ENCODE measurements at regions not wholly inside any gene's neighbourhood (a gene's known extent, or its start where the extent isn't known, plus 50 kb on each side); places are given as distances from the start of the nearest gene placed in this dataset.

- no peak overlapping the region for H3K27ac Mint-ChIP-seq (ENCODE audit: unreplicated experiment)
- H3K27me3 Mint-ChIP-seq (ENCODE audit: insufficient read depth, unreplicated experiment), result no peaks in the 10 kb centered on the region
- no peak overlapping the region for H3K4me3 ChIP-seq (ENCODE audit: low read depth, low read length)
- H3K4me1 Mint-ChIP-seq (ENCODE audit: low read depth, unreplicated experiment), result no peaks in the 10 kb centered on the region
- intact Hi-C loops (cut with micrococcal nuclease; ENCODE audit: unreplicated experiment), result no loop called here
- H3K27me3 ChIP-seq (replicated peaks; ENCODE audit: control insufficient read depth, insufficient read depth, low read length), result no peaks in the 10 kb centered on the region
- H3K36me3 Mint-ChIP-seq (ENCODE audit: insufficient read depth, unreplicated experiment), result no peaks in the 10 kb centered on the region
- no TSS peak for BruUV-seq (replicated peaks)
- H3K36me3 ChIP-seq (ENCODE audit: control insufficient read depth, insufficient read depth, low read length), result no peaks in the 10 kb centered on the region
- no peak for TF ChIP-seq CTCF (IDR thresholded peaks at IDR 0.05; ENCODE audit: insufficient read depth in 1 of 2, low read depth in 1 of 2, low read length in 1 of 2, severe bottlenecking in 1 of 2, unreplicated experiment in 1 of 2)
- no peak for DNase-seq
- POLR2A ChIA-PET, result no interaction called here
- H3K4me3 Mint-ChIP-seq (ENCODE audit: unreplicated experiment), result no peak overlapping the region
- peaks cover 17% of the 10 kb centered on the region for H3K9me3 Mint-ChIP-seq (ENCODE audit: unreplicated experiment)
- CTCF ChIA-PET, result no interaction called here
- H3K9me3 ChIP-seq, result peaks cover 4% of the 10 kb centered on the region; the same call in 1 of the 2 replicates
- H3K4me1 ChIP-seq, result no peaks in the 10 kb centered on the region
These were observed 456.4 kb upstream of the KLF4 start for GRCh38 chr9:107945961-107946360.

GRCh38 chr9:107945493-107945892 lies 455.9 kb upstream of the KLF4 start:
- no peak overlapping the region for H3K4me3 Mint-ChIP-seq (ENCODE audit: unreplicated experiment)
- no peak overlapping the region for H3K27ac Mint-ChIP-seq (ENCODE audit: unreplicated experiment)
- peaks cover 13% of the 10 kb centered on the region for H3K9me3 Mint-ChIP-seq (ENCODE audit: unreplicated experiment)
- ChIA-PET POLR2A (no interaction called here), CTCF (no interaction called here)
- DNase-seq, result no peak
- intact Hi-C loops (cut with micrococcal nuclease; ENCODE audit: unreplicated experiment), result no loop called here
- H3K27me3 Mint-ChIP-seq (ENCODE audit: insufficient read depth, unreplicated experiment), result no peaks in the 10 kb centered on the region
- TF ChIP-seq CTCF (IDR thresholded peaks at IDR 0.05; ENCODE audit: insufficient read depth in 1 of 2, low read depth in 1 of 2, low read length in 1 of 2, severe bottlenecking in 1 of 2, unreplicated experiment in 1 of 2), result no peak
- no peaks in the 10 kb centered on the region for H3K4me1 Mint-ChIP-seq (ENCODE audit: low read depth, unreplicated experiment)
- BruUV-seq (replicated peaks), result no TSS peak
- no peaks in the 10 kb centered on the region for H3K36me3 Mint-ChIP-seq (ENCODE audit: insufficient read depth, unreplicated experiment)
- H3K9me3 ChIP-seq, result peaks cover under 1% of the 10 kb centered on the region; the same call in 1 of the 2 replicates
- no peaks in the 10 kb centered on the region for H3K36me3 ChIP-seq (ENCODE audit: control insufficient read depth, insufficient read depth, low read length)
- H3K4me3 ChIP-seq (ENCODE audit: low read depth, low read length), result no peak overlapping the region
- no peaks in the 10 kb centered on the region for H3K4me1 ChIP-seq
- no peaks in the 10 kb centered on the region for H3K27me3 ChIP-seq (replicated peaks; ENCODE audit: control insufficient read depth, insufficient read depth, low read length)

DNA sequence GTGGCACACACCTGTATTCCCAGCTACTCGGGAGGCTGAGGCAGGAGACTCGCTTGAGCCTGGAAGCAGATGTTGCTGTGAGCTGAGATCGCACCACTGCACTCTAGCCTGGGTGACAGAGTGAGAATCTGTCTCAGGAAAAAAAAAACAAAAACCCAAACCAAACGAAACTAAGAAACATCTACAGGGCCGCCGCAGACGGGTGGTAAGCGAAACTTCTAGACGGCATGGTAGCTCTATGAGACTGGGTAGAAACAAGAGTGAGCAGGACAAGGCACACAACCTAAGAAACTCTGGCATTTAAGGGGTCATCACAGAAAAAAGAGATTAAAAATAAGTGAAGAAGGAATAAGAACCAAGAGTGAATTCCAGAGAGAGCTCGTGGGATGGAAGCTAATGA lies 454.8 kb upstream of the KLF4 start:
- no peaks in the 10 kb centered on the region for H3K9me3 ChIP-seq
- H3K4me1 ChIP-seq, result no peaks in the 10 kb centered on the region
- BruUV-seq (replicated peaks), result no TSS peak
- Mint-ChIP-seq H3K36me3 (ENCODE audit: insufficient read depth, unreplicated experiment) (no peaks in the 10 kb centered on the region), H3K9me3 (ENCODE audit: unreplicated experiment) (peaks cover 2% of the 10 kb centered on the region), H3K4me3 (ENCODE audit: unreplicated experiment) (no peak overlapping the region), H3K4me1 (ENCODE audit: low read depth, unreplicated experiment) (no peaks in the 10 kb centered on the region), H3K27me3 (ENCODE audit: insufficient read depth, unreplicated experiment) (no peaks in the 10 kb centered on the region), H3K27ac (ENCODE audit: unreplicated experiment) (no peak overlapping the region)
- ChIA-PET POLR2A (no interaction called here), CTCF (no interaction called here)
- intact Hi-C loops (cut with micrococcal nuclease; ENCODE audit: unreplicated experiment), result no loop called here
- H3K36me3 ChIP-seq (ENCODE audit: control insufficient read depth, insufficient read depth, low read length), result no peaks in the 10 kb centered on the region
- no peaks in the 10 kb centered on the region for H3K27me3 ChIP-seq (replicated peaks; ENCODE audit: control insufficient read depth, insufficient read depth, low read length)
- TF ChIP-seq CTCF (IDR thresholded peaks at IDR 0.05; ENCODE audit: insufficient read depth in 1 of 2, low read depth in 1 of 2, low read length in 1 of 2, severe bottlenecking in 1 of 2, unreplicated experiment in 1 of 2), result no peak
- no peak overlapping the region for H3K4me3 ChIP-seq (ENCODE audit: low read depth, low read length)
- no peak for DNase-seq

All from Caco-2 (cell line).